IPS-15b (cell line): ENCODE measurements at regions not wholly inside any gene's neighbourhood (a gene's known extent, or its start where the extent isn't known, plus 50 kb on each side); places are given as distances from the start of the nearest gene placed in this dataset.

Experiments
- H3K27me3 ChIP-seq: one replicate; pipeline ENCODE4 v1.6.1; 2013; ENCODE audit warnings: low read length; ENCODE audit not compliant: control insufficient read depth, insufficient read depth
- H3K36me3 ChIP-seq: one replicate; pipeline ENCODE4 v1.6.1; 2013; ENCODE audit warnings: low read length; ENCODE audit not compliant: control insufficient read depth, insufficient read depth
- H3K4me1 ChIP-seq: one replicate; pipeline ENCODE4 v1.6.1; 2013; ENCODE audit warnings: mild to moderate bottlenecking, low read length; ENCODE audit not compliant: control insufficient read depth, insufficient read depth
- H3K4me3 ChIP-seq: one replicate; pipeline ENCODE4 v1.5.1; 2013; ENCODE audit warnings: low read depth, low read length
- H3K9ac ChIP-seq: one replicate; pipeline ENCODE4 v1.6.1; 2013; ENCODE audit warnings: low read depth, mild to moderate bottlenecking, low read length
- H3K9me3 ChIP-seq: one replicate; pipeline ENCODE4 v1.6.1; 2013; ENCODE audit warnings: mild to moderate bottlenecking, low read length; ENCODE audit not compliant: control insufficient read depth, insufficient read depth

- Histone ChIP-seq H3K36me3 (no peaks in the 10 kb centered on the region), H3K4me1 (peaks cover 6% of the 10 kb centered on the region), H3K9me3 (no peaks in the 10 kb centered on the region), H3K27me3 (no peaks in the 10 kb centered on the region), H3K9ac (no peak overlapping the region), H3K4me3 (no peak overlapping the region)
Measured at GRCh38 chr1:82125866-82126265, 325.1 kb downstream of the ADGRL2 start.

GRCh38 chr1:82125119-82125518 lies 324.4 kb downstream of the ADGRL2 start:
- Histone ChIP-seq H3K36me3 (no peaks in the 10 kb centered on the region), H3K9ac (no peak overlapping the region)

GRCh38 chr1:82121421-82121820 lies 320.7 kb downstream of the ADGRL2 start:
- H3K36me3 ChIP-seq = no peaks in the 10 kb centered on the region
- peaks cover 6% of the 10 kb centered on the region for H3K4me1 ChIP-seq
- no peaks in the 10 kb centered on the region for H3K9me3 ChIP-seq
- no peak overlapping the region for H3K4me3 ChIP-seq
- H3K27me3 ChIP-seq = no peaks in the 10 kb centered on the region
- no peak overlapping the region for H3K9ac ChIP-seq

More at GRCh38 chr1:82125119-82125518, 324.4 kb downstream of the ADGRL2 start:
- Histone ChIP-seq H3K4me1 (peaks cover 6% of the 10 kb centered on the region), H3K4me3 (no peak overlapping the region), H3K9me3 (no peaks in the 10 kb centered on the region), H3K27me3 (no peaks in the 10 kb centered on the region)

- Histone ChIP-seq H3K9me3 (no peaks in the 10 kb centered on the region), H3K36me3 (no peaks in the 10 kb centered on the region), H3K4me1 (no peaks in the 10 kb centered on the region), H3K4me3 (no peak overlapping the region), H3K27me3 (no peaks in the 10 kb centered on the region), H3K9ac (no peak overlapping the region)
Measured at GRCh38 chr1:82116105-82116504, 315.4 kb downstream of the ADGRL2 start.

- no peak overlapping the region for H3K9ac ChIP-seq
- no peak overlapping the region for H3K4me3 ChIP-seq
- H3K4me1 ChIP-seq = no peaks in the 10 kb centered on the region
- no peaks in the 10 kb centered on the region for H3K9me3 ChIP-seq
- no peaks in the 10 kb centered on the region for H3K36me3 ChIP-seq
- no peaks in the 10 kb centered on the region for H3K27me3 ChIP-seq
Measured at GRCh38 chr1:82114887-82115286, 314.2 kb downstream of the ADGRL2 start.

GRCh38 chr1:82110366-82111254 lies 309.9 kb downstream of the ADGRL2 start:
- no peaks in the 10 kb centered on the region for H3K9me3 ChIP-seq
- H3K4me1 ChIP-seq = no peaks in the 10 kb centered on the region
- H3K36me3 ChIP-seq = no peaks in the 10 kb centered on the region
- H3K4me3 ChIP-seq = no peak overlapping the region
- H3K9ac ChIP-seq = no peak overlapping the region
- H3K27me3 ChIP-seq = no peaks in the 10 kb centered on the region

- Histone ChIP-seq H3K36me3 (no peaks in the 10 kb centered on the region), H3K4me3 (no peak overlapping the region), H3K9me3 (no peaks in the 10 kb centered on the region), H3K27me3 (no peaks in the 10 kb centered on the region), H3K9ac (no peak overlapping the region), H3K4me1 (no peaks in the 10 kb centered on the region)
Measured at GRCh38 chr1:82108843-82109242, 308.1 kb downstream of the ADGRL2 start.

GRCh38 chr1:82106672-82107071 lies 305.9 kb downstream of the ADGRL2 start:
- Histone ChIP-seq H3K9me3 (no peaks in the 10 kb centered on the region), H3K4me1 (no peaks in the 10 kb centered on the region), H3K9ac (no peak overlapping the region), H3K27me3 (no peaks in the 10 kb centered on the region), H3K4me3 (no peak overlapping the region), H3K36me3 (no peaks in the 10 kb centered on the region)

GRCh38 chr1:82099170-82099569 lies 298.4 kb downstream of the ADGRL2 start:
- no peak overlapping the region for H3K4me3 ChIP-seq
- H3K9ac ChIP-seq = no peak overlapping the region
- no peaks in the 10 kb centered on the region for H3K9me3 ChIP-seq
- no peaks in the 10 kb centered on the region for H3K36me3 ChIP-seq
- H3K4me1 ChIP-seq = no peaks in the 10 kb centered on the region
- no peaks in the 10 kb centered on the region for H3K27me3 ChIP-seq

- no peaks in the 10 kb centered on the region for H3K36me3 ChIP-seq
- H3K27me3 ChIP-seq = no peaks in the 10 kb centered on the region
- H3K4me3 ChIP-seq = no peak overlapping the region
- no peaks in the 10 kb centered on the region for H3K9me3 ChIP-seq
- no peaks in the 10 kb centered on the region for H3K4me1 ChIP-seq
- H3K9ac ChIP-seq = no peak overlapping the region
Measured at GRCh38 chr1:82094136-82094535, 293.4 kb downstream of the ADGRL2 start.

GRCh38 chr1:82091729-82092128 lies 291.0 kb downstream of the ADGRL2 start:
- no peaks in the 10 kb centered on the region for H3K27me3 ChIP-seq
- no peaks in the 10 kb centered on the region for H3K4me1 ChIP-seq
- H3K36me3 ChIP-seq = no peaks in the 10 kb centered on the region
- H3K4me3 ChIP-seq = no peak overlapping the region
- no peak overlapping the region for H3K9ac ChIP-seq
- H3K9me3 ChIP-seq = no peaks in the 10 kb centered on the region

- no peak overlapping the region for H3K4me3 ChIP-seq
- H3K4me1 ChIP-seq = no peaks in the 10 kb centered on the region
- no peak overlapping the region for H3K9ac ChIP-seq
- no peaks in the 10 kb centered on the region for H3K36me3 ChIP-seq
- H3K9me3 ChIP-seq = no peaks in the 10 kb centered on the region
- H3K27me3 ChIP-seq = no peaks in the 10 kb centered on the region
Measured at GRCh38 chr1:82091265-82091664, 290.5 kb downstream of the ADGRL2 start.
